Stromal cell of bone marrow (primary cell): ENCODE measurements at regions not wholly inside any gene's neighbourhood (a gene's known extent, or its start where the extent isn't known, plus 50 kb on each side); places are given as distances from the start of the nearest gene placed in this dataset.

Source experiments
- DNase-seq: peaks from one replicate; pipeline ENCODE4 v3.0.0-alpha.2; 2012; ENCODE audit warnings: low read depth

- DNase-seq = no peak
These were observed 55.2 kb downstream of the MAGEC2 start for GRCh38 chrX:142149919-142150318.

GRCh38 chrX:142134533-142134932 lies 70.6 kb downstream of the MAGEC2 start:
- DNase-seq = no peak

- no peak for DNase-seq
These were observed 108.8 kb downstream of the MAGEC2 start for GRCh38 chrX:142096253-142096652.

GRCh38 chrX:142095651-142096245 lies 109.3 kb downstream of the MAGEC2 start:
- no peak for DNase-seq

- DNase-seq = peak; percentile 12
These were observed 115.9 kb downstream of the MAGEC2 start for GRCh38 chrX:142089193-142089592.

GRCh38 chrX:142084611-142085010 lies 120.5 kb downstream of the MAGEC2 start:
- no peak for DNase-seq

GRCh38 chrX:142076633-142077032 lies 128.5 kb downstream of the MAGEC2 start:
- no peak for DNase-seq

- no peak for DNase-seq
These were observed 136.7 kb downstream of the MAGEC2 start for GRCh38 chrX:142068365-142068764.

GRCh38 chrX:142060191-142060590 lies 144.9 kb downstream of the MAGEC2 start:
- no peak for DNase-seq

- no peak for DNase-seq
These were observed 150.4 kb downstream of the MAGEC1 start for GRCh38 chrX:142054094-142054493.

- DNase-seq = no peak
These were observed 148.5 kb downstream of the MAGEC1 start for GRCh38 chrX:142052238-142052637.

GRCh38 chrX:142043196-142043595 lies 139.5 kb downstream of the MAGEC1 start:
- DNase-seq = no peak

- DNase-seq = no peak
These were observed 137.2 kb downstream of the MAGEC1 start for GRCh38 chrX:142040906-142041305.

GRCh38 chrX:142036116-142036515 lies 132.4 kb downstream of the MAGEC1 start:
- DNase-seq = peak; percentile 17

- DNase-seq = no peak
These were observed 101.8 kb downstream of the MAGEC1 start for GRCh38 chrX:142005532-142005931.

- no peak for DNase-seq
These were observed 98.8 kb downstream of the MAGEC1 start for GRCh38 chrX:142002471-142002870.

- DNase-seq = no peak
These were observed 98.2 kb downstream of the MAGEC1 start for GRCh38 chrX:142001934-142002333.

GRCh38 chrX:141989815-141990214 lies 86.1 kb downstream of the MAGEC1 start:
- DNase-seq = no peak

- DNase-seq = peak; percentile 15
These were observed 85.4 kb downstream of the MAGEC1 start for GRCh38 chrX:141989134-141989533.

- no peak for DNase-seq
These were observed 78.6 kb downstream of the MAGEC1 start for GRCh38 chrX:141982296-141982695.

- DNase-seq = no peak
These were observed 72.1 kb downstream of the MAGEC1 start for GRCh38 chrX:141975839-141976238.

- no peak for DNase-seq
These were observed 66.0 kb downstream of the MAGEC1 start for GRCh38 chrX:141969706-141970105.

- no peak for DNase-seq
These were observed 56.9 kb downstream of the MAGEC1 start for GRCh38 chrX:141960578-141960977.
